Gastroesophageal sphincter (tissue), 3 donors: ENCODE measurements at regions not wholly inside any gene's neighbourhood (a gene's known extent, or its start where the extent isn't known, plus 50 kb on each side); places are given as distances from the start of the nearest gene placed in this dataset.

Source experiments
- CTCF ChIP-seq, 4 experiments: fragments of 200-600 bp in 2 of 4; fragments of 450-650 bp in 2 of 4; sonication (generic) in 1 of 4; IDR thresholded peaks; one replicate each; pipeline ENCODE4 v1.5.1; 2017 to 2019; ENCODE audit warnings: antibody characterized with exemption in 4 of 4, mild to moderate bottlenecking in 2 of 4, moderate library complexity in 2 of 4
- EP300 ChIP-seq: sonication (generic); formaldehyde crosslinking; IDR thresholded peaks from one replicate; pipeline ENCODE4 v1.6.1; 2017; ENCODE audit warnings: antibody characterized with exemption, mild to moderate bottlenecking
- POLR2A ChIP-seq, 2 donors: fragments of 450-650 bp; IDR thresholded peaks; one replicate each; pipeline ENCODE4 v1.6.1; 2017; ENCODE audit warnings: antibody characterized with exemption in 2 of 2, mild to moderate bottlenecking in 2 of 2, moderate library complexity in 1 of 2
- POLR2AphosphoS5 ChIP-seq: sonication (generic); formaldehyde crosslinking; IDR thresholded peaks from one replicate; pipeline ENCODE4 v1.6.1; 2017; ENCODE audit warnings: antibody characterized with exemption

GRCh38 chr12:70982286-70982685, 61.7 kb upstream of the PTPRR start:
- TF ChIP-seq CTCF (IDR thresholded peaks at IDR 0.05) (no peak), POLR2AphosphoS5 (no peak), POLR2A (IDR thresholded peaks at IDR 0.05) (no peak), EP300 (no peak)
